ENCODE measurements at regions not wholly inside any gene's neighbourhood (a gene's known extent, or its start where the extent isn't known, plus 50 kb on each side); places are given as distances from the start of the nearest gene placed in this dataset.

DNA sequence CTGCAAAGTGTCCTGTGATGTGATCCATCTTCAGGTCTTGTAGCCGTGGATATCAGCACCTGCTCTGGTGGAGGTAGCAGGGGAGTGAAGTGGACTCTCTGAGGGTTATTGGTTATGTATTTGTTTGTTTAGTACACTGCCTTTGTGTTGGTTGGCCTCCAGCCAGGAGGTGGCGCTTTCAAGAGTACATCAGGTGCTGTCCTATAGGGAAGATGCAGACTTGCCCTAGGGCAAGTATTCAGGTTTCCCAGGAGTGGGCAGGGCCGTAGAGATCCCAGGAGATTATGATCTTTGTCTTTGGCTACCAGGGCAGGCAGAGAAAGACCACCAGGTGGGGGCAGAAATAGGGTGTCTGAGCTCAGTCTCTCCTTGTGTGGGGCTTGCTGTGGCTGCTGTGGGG is 411.8 kb downstream of the SOX11 start:
- ATAC-seq (no peak), DNase-seq (ENCODE audit: low read depth, low spot score) (no peak)
- Histone ChIP-seq H2AFZ (ENCODE audit: low read depth, low read length, poor library complexity, severe bottlenecking) (no peak overlapping the region), H3K27me3 (ENCODE audit: insufficient read depth, low read length) (no peaks in the 10 kb centered on the region), H3K4me3 (replicated peaks in 1 of 2; ENCODE audit: low read depth in 1 of 2, low read length in 2 of 2) (no peak overlapping the region), H3K27ac (ENCODE audit: low read depth, low read length) (no peak overlapping the region), H3K9me2 (ENCODE audit: insufficient read depth) (no peaks in the 10 kb centered on the region), H3K4me1 (ENCODE audit: control insufficient read depth in 1 of 2, insufficient read depth in 2 of 2, low read length in 2 of 2) (no peaks in the 10 kb centered on the region), H4K20me1 (ENCODE audit: insufficient read depth) (no peaks in the 10 kb centered on the region), H3K79me2 (ENCODE audit: insufficient read depth, low read length) (no peaks in the 10 kb centered on the region), H3K36me3 (ENCODE audit: control insufficient read depth in 1 of 2, insufficient read depth in 2 of 2, low read length in 2 of 2) (no peaks in the 10 kb centered on the region), H3K9ac (ENCODE audit: low read length) (no peak overlapping the region), H3K4me2 (ENCODE audit: low read length) (no peak overlapping the region), H3K9me3 (ENCODE audit: control insufficient read depth in 1 of 2, insufficient read depth in 1 of 2, low read depth in 1 of 2, low read length in 2 of 2) (peaks cover 0 to 21% of the 10 kb centered on the region in 2 experiments; a peak in 2 of 4 replicates)
- intact Hi-C loops (cut with micrococcal nuclease): no loop called here
- BruUV-seq (replicated peaks): no TSS peak
- RAD21 ChIA-PET (ENCODE audit: low non-redundant PET in 1 of 2, low total read pairs in 2 of 2, uncharacterized antibody in 2 of 2, unreplicated experiment in 2 of 2): no interaction called here
- CTCF ChIA-PET: no interaction called here
- POLR2A ChIA-PET: no interaction called here
- TF ChIP-seq, protein P1, sequence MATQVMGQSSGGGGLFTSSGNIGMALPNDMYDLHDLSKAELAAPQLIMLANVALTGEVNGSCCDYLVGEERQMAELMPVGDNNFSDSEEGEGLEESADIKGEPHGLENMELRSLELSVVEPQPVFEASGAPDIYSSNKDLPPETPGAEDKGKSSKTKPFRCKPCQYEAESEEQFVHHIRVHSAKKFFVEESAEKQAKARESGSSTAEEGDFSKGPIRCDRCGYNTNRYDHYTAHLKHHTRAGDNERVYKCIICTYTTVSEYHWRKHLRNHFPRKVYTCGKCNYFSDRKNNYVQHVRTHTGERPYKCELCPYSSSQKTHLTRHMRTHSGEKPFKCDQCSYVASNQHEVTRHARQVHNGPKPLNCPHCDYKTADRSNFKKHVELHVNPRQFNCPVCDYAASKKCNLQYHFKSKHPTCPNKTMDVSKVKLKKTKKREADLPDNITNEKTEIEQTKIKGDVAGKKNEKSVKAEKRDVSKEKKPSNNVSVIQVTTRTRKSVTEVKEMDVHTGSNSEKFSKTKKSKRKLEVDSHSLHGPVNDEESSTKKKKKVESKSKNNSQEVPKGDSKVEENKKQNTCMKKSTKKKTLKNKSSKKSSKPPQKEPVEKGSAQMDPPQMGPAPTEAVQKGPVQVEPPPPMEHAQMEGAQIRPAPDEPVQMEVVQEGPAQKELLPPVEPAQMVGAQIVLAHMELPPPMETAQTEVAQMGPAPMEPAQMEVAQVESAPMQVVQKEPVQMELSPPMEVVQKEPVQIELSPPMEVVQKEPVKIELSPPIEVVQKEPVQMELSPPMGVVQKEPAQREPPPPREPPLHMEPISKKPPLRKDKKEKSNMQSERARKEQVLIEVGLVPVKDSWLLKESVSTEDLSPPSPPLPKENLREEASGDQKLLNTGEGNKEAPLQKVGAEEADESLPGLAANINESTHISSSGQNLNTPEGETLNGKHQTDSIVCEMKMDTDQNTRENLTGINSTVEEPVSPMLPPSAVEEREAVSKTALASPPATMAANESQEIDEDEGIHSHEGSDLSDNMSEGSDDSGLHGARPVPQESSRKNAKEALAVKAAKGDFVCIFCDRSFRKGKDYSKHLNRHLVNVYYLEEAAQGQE (IDR thresholded peaks at IDR 0.05; ENCODE audit: low read depth): no peak
- no peak for TF ChIP-seq EZH2 (IDR thresholded peaks at IDR 0.05)
- TF ChIP-seq YY1 (IDR thresholded peaks at IDR 0.05; ENCODE audit: extremely low read depth, insufficient replicate concordance, low read depth, low read length): no peak
- TF ChIP-seq, protein P2, sequence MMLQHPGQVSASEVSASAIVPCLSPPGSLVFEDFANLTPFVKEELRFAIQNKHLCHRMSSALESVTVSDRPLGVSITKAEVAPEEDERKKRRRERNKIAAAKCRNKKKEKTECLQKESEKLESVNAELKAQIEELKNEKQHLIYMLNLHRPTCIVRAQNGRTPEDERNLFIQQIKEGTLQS (IDR thresholded peaks at IDR 0.05): no peak
- TF ChIP-seq EZH2phosphoT487 (IDR thresholded peaks at IDR 0.05; ENCODE audit: borderline replicate concordance): no peak
- TF ChIP-seq JUND (IDR thresholded peaks at IDR 0.05): no peak
- TF ChIP-seq, protein P3, sequence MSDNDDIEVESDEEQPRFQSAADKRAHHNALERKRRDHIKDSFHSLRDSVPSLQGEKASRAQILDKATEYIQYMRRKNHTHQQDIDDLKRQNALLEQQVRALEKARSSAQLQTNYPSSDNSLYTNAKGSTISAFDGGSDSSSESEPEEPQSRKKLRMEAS (IDR thresholded peaks at IDR 0.05): no peak
- TF ChIP-seq, protein P4, sequence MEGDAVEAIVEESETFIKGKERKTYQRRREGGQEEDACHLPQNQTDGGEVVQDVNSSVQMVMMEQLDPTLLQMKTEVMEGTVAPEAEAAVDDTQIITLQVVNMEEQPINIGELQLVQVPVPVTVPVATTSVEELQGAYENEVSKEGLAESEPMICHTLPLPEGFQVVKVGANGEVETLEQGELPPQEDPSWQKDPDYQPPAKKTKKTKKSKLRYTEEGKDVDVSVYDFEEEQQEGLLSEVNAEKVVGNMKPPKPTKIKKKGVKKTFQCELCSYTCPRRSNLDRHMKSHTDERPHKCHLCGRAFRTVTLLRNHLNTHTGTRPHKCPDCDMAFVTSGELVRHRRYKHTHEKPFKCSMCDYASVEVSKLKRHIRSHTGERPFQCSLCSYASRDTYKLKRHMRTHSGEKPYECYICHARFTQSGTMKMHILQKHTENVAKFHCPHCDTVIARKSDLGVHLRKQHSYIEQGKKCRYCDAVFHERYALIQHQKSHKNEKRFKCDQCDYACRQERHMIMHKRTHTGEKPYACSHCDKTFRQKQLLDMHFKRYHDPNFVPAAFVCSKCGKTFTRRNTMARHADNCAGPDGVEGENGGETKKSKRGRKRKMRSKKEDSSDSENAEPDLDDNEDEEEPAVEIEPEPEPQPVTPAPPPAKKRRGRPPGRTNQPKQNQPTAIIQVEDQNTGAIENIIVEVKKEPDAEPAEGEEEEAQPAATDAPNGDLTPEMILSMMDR (IDR thresholded peaks at IDR 0.05 in 2 of 3, conservative IDR thresholded peaks at IDR 0.05 in 1 of 3; ENCODE audit: borderline replicate concordance in 1 of 3, insufficient read depth in 1 of 3, low read depth in 2 of 3, low read length in 2 of 3): no peak
- TF ChIP-seq SRF (IDR thresholded peaks at IDR 0.05; ENCODE audit: low read depth): no peak
- no peak for TF ChIP-seq FOSL1 (IDR thresholded peaks at IDR 0.05; ENCODE audit: low read depth)
- TF ChIP-seq ZFX (IDR thresholded peaks at IDR 0.05): no peak
- no peak for TF ChIP-seq TCF7L2 (IDR thresholded peaks at IDR 0.05; ENCODE audit: borderline replicate concordance, extremely low read depth, insufficient read depth, insufficient read length)
- TF ChIP-seq RAD21 (IDR thresholded peaks at IDR 0.05; ENCODE audit: low read depth): no peak

All from HCT116 (cell line).